NCI-H82 treated with DMSO at 0.1 percent for 48 hours (cell line): ENCODE measurements at regions not wholly inside any gene's neighbourhood (a gene's known extent, or its start where the extent isn't known, plus 50 kb on each side); places are given as distances from the start of the nearest gene placed in this dataset.

Source experiments
- DNase-seq: peaks from one replicate; lab custom pipeline; 2025; ENCODE audit not compliant: unreplicated experiment; lab: John Stamatoyannopoulos, UW

DNA sequence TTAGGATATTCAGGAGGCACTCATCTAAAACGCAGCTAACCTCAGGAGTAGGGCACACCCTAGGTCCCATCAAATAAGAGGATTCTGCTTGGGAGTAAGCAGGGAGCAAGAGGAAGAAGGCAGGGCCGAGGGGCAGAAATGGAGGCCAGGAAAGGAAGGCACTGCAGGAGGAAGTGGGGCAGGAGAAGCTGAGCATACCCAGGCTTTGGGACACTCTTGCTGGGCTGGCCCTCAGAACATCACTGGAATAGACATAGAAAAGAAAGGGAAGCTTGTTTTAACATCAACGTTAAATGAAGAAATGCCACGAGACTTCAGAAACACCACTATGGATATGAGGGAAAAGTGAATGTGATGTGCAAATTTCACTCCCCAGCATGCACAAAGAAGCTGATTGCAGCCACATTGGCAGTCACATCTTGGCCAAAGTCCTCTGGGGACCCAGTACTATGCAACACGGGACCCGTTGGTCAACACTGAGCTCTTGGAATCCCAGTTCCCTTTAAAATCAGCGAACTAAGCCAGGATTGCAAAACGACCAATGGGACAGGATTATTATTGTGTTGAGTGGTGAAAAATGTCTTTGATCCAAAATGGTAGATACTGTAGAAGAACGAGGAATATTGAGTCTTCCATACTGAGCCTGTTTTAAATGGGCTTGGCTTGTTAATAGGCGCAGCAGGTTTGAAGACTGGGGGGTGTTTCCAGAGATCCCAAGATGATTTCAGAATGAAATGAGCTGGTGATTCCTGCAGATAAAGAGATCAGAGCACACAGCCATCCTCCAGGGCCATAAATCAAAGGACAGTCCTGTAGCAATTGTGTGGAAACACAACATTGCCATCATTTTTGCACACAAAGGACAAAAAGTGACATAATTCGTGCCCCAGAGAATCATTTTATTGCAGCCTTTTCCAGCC, 152.4 kb downstream of the TOMM20 start:
- no peak for DNase-seq

DNA sequence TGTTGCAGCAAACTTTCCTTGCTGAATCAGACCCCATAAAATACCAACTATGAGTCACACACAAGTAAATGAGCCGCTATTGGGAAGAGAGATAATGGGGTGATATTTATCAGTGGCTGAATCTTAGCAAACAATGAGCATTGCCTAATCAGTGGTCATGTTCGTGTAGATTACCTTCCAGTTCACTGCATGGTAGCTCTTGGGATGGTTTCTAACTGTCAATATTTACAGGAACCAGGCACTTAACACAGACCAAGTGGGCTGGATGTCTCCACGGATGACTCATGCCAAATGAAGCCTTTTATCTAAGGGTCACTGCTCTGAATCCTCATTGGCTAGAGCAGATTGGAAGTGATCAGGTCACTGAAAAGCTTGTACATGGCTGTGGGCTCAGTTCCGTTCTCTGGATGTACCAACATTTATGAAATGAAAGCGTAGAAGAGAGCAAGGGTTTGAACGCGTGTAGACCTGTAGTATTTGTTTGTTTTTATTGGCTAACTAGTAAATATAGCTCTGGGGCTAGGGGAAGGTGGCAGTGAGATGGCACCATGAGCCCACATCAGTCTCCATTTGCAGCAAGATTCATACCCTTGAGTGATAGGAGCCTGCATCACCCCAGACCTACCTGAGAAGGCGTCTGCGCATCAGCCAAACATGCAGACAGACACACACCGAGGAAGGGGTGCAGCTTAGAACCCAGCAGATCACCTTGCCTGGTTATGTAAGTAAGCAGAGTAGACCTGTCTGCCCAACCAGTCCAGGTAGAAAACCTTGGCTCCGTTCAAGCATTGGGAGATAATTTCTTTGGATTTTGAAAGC, 153.3 kb downstream of the TOMM20 start:
- DNase-seq: no peak

DNA sequence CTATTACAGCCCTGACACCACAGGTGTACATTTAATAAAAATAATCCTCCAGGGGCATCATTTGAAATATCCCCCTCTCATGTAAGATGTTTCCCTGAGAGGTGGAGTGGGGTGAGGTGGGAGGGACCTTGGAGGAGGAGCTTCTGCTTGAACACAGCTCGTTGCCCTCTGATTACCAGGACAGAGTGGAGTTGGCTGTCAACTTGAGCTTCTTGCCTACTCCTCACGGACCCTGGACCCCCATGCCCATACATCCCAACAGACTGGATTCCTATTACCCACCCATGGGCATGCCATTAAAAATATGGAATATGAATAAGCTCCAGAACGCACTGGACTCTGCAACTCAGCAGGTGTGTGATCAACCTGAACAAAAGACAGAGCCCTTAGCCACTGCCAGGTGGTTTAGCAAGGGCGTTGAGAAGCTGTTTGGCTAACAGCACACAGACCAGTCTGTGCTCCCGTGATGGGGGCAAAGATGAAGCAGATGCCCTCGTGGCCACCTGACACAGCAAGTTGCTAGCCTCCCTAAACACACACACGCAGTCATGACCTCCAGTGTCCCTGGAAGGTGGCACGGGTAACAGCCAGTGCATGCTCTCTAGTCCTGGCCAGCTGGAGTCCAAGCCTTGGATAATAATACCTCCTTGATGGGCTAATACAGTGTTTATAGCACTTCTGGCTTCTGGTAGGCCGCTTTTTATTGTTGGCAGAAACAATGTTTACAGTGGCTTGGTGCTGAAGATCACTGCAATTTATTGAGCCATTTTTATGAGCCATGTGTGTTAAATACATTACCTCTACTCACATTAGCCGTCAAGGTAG, 155.0 kb downstream of the TOMM20 start:
- DNase-seq: no peak

DNA sequence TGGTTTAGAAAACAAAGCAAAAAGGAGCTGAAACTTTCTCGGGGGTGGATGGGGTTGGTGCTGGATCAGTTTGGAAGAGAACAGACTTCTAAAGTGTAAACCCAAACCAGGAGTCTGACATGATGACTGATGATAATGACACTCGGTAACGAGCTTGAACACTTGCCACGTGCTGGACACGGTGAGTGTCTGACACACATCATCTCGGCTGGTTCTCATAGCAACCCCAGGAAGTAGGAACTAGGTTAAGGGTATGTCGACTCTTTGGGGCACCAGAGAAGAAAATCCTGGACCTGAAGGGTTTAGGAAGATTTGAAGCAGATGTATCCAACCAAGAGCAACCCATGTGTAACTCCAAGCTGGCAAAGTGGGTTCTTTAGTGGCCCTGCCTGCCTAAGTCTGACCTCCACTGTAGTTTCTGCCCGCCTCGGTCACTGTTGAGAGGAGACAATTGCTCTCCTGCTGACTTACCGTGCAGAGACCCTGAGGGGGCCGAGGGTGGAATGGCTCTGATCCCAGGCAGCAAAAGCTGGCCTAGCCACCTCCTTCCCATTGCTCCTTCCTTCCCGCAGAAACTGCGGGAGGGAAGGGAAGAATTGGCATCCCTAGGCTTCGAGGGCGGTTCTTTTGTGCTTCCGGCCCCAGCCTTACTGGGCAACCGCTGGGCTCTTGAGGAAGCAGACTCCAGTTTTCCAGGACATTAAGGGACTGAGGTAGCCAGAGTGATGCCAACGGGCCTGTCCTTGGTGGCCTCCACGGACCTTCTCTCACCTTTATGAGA, 156.0 kb downstream of the TOMM20 start:
- DNase-seq: no peak

DNA sequence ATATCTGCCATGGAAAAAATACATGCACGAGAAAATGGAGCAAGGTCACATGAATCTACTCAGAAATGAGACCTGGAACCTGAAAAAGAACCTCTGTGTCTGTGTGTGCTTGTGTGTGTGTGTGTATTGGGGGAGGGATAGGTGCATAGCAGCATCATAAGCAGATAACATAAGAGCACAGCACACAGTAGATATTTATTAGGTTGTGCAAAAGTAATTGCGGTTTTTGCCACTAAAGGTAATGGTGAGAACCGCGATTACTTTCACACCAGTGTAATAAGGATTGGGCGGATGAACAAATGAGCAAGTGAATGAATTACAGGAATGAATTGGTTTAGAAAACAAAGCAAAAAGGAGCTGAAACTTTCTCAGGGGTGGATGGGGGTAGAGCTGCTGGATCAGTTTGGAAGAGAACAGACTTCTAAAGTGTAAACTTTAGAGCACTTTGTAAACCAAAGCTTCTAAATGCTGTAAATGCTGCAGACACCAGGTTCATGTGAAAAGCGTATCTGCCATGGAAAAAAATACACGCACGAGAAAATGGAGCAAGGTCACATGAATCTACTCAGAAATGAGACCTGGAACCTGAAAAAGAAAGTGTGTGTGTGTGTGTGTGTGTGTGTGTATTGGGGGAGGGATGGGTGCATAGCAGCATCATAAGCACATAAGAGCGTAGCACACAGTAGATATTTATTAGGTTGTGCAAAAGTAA, 156.9 kb downstream of the TOMM20 start:
- DNase-seq: no peak

DNA sequence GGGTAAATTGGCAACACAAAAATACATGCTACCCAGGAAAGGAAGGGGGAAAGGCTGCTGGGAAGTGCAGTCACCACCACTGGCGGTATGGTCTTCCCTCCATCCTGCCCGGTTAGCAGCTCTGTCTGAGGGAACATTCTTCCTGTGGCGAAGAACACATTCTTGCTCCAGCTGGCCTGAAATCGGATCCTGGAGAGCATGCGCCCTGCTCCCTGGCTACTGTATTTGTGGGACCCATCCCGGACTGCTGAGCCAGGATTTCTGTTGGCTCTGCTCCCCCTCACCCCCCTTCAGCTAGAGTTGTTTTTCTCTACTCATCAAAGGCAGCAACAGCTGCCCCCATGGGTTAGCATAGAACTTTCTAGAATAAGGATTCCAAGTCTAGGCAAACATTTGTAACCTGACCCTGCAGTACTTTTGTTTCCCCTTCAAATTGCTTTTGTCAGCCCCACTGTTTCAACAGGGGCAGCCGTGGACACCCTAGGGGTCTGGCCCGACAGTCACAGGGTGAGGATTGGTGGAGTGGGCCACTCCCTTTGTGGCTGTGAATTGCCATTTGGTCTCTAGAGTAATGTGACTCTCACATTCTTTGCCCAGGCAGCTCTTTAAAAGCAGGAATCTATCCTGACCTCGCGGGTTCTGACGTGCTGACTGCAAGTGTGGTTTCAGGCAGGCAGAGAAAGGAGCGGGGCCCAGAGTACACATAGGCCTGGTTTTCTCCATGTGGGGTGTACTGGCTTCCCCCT, 157.7 kb downstream of the TOMM20 start:
- no peak for DNase-seq

DNA sequence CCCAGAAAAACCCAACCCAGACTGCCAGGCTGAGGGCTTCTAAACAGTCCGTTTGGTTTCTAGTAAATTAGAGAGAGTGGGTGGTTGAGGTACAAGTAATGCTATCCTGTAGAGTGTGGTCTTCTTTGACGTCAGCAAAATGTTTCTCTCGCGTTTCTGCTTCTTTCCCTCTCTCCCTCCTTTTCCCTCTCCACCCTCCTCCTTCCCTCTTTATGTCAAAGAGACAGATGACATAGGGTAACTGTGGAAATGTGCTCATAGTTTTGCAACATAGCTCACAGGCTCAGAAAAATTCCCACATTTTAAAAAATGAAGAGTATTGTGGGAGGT, 158.3 kb downstream of the TOMM20 start:
- DNase-seq: no peak

DNA sequence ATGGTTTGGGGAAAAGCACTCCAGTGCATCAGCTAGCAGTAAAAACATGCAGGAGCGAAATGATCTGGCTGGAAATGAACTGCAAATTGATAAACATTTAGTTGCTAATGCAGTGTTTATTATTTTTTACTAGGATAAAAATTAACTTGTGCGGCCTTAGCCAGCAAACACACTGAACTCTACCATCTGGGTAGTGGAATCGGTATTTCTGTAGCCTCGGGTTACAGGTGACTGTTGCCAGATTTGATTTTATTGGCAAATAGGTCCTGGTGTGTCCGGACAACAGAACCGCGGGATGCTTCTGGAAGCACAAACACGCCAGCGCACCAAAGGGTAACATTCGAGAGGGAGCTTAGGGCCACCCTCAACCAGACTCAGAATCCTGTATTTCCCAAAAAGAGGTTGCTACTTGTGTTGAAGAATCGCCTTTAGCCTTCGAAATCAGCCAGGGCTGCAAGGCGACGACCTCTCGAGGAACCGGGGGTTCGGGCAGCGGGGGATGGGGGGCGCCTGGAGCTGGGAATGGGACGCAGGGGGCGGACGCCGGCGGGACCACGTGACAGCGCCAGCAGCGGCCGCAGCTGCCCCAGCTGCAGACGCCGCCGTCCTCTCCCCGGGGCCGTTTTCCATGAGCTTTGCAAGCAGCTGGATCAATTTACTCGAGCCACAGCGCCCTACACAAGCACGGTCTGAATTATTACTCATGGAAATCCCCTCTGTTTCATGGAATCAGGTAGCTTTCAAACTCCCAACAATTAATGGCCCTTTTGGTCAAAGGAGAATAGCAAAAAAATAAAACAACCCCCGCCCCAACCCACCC, 158.8 kb downstream of the TOMM20 start:
- no peak for DNase-seq

DNA sequence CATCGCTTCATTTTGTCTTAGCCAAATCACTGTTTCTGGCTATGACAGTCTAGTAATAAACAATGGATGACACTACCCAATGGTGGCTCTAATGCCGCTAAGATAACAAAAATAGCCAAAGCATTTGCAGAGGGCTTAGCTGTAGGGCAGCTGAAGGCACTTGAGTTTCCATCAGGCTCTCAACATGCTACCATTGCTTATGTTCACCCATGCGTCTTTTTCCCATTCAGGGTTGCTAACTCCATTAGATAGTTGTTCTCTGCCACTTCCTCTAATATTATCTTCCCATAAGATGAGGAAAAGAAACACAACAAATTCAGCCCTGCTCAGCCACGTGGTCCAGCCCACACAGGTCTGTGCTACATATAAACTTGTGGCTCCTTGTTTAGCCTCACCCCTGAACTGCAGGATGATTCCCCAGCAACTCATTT, 159.6 kb downstream of the TOMM20 start:
- DNase-seq: no peak

DNA sequence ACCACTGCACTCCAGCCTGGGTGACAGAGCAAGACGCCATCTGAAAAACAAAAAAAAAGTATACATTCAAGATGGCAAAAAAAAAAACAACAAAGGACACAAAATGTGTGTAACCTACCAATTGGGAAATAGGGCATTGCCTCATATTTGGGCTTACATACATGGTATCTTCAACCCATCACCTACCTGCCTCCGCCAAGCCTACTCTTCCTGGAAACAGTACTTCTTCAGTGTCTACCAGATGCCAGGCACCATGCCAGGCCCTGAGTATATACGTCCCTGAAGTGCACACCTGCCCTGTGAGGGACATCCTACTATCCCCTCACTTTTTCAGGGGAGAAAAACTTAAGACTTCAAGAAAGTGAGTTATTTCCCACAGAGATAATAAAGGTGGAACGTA, 160.2 kb downstream of the TOMM20 start:
- no peak for DNase-seq

DNA sequence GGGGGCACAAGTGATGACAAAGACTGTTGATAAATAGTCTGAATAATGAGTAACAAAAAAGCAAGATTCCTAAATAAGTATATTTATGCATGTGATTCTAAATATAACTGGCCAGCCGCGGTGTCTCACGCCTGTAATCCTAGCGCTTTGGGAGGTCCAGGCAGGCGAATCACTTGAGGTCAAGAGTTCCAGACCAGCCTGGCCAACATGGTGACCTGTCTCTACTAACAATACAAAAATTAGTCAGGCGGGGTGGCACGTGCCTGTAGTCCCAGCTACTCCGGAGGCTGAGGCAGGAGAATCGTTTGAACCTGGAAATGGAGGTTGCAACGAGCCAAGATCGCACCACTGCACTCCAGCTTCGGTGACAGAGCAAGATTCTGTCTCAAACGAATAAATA, 161.5 kb downstream of the TOMM20 start:
- DNase-seq: no peak

DNA sequence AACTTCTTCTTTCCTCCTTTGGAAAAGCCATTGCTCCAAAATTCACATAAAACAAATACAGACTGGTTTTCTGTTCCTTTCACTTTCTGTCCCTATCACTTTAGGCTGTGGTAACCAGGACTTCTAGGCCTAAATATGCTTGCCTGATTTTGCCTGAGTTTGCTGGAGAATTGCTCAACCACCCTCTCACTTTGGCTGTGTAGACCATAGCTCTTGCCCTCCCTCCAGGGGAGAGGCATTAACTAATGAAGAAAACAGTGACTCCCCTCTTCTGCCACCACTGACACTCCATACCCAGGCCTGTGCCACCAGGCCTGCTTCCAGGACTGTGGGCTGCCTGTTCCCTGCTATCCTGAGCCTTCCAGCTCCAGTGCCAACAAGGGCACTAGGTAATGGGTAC, 163.5 kb downstream of the TOMM20 start:
- DNase-seq: no peak

DNA sequence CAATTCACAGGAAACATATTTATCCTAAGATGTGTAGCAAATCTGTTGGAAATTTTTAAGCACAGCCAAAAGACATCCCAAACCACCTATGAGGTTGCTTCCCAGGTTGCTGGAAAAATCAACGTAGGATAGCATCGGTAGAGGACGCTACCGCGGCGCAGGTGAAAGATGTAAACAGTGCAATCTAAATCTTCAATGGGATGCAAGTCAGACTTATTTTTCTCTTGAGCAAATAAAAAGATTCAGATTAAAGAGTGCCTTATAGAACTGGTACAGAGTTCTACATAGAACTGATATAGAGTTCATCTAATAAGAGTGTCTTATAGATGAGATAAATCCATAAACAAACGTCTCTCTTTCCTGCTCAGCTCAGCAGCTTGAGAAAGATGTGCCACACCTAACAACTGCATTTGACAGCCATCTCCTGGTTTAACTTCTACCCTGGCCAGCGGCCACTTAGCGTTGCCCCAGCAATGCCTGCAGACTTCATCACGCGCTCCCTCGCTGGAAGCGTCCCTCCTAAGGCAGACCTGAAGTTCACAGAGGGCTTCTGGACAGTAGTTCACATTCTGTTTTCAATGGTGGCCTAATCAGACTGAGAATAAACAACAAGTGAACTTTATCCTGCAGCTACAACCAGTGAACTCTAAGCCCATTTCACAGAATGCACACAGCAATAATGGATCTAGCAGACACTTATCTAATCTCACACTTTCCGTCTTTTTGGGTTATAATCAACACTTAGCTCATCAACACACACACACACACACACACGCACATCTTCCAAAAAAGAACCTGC, 164.5 kb downstream of the TOMM20 start:
- no peak for DNase-seq

DNA sequence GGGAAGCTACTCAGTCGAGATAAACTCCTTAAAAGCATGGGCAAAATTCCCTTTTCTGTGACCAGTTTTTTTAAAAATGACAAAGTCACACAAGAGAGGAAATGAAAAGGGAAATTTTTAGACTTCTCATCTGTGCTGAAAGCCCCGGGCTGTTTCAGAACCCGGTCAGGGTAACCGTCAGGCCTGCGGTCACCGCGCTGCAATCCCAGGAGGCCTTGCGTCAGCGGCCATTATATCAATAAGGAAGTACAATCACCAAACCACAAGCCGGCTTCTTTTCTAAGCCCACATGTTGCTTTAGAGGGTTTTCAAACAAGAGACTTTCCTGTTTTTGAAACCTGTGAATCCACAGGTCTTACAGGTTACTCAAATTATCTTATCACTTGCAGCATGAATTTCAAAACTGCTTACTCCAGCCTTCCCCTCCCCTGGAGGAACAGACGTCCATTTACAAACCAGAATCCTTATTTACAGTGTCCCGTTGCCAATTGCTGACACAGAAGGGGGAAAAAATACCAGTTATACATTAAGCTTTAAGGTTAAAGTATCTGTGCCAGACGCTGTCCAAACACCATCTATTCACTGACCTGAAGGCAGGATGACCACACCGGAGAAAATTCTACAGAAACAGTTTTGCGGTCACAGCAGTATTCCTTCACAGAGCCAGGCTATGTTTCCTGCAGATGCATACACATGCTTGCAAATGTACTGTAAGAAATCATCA, 165.3 kb downstream of the TOMM20 start:
- DNase-seq: no peak

DNA sequence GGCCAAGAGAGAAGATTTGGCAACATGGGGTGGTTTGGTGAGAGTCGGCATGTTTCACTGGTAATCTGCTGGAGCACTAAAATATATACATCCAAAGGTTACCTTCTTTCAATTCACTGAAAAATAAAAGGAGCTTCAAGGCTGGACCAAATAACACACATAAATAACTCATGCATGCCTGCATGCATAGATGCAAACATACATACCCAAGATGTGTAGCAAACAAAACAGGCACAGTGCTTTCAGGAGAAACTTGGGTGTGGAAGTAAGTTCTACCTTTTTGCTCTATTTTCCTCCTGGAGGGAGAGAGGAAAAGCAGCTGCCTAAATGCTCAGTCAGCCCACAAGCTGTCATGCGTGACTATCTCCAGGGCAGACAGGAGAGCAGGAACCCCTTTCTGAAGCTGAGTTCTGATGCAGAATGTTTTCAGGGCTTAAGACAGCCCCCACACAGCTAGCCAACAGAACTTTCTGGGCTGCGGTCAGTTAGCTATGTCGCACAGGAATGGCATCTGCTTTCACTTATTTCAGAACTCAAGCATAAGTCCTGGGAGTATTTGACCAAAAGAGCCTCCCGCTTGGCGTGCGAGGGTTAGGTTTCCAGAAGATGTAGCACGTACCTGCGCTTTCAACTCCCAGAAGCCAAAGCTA, 166.2 kb downstream of the TOMM20 start:
- no peak for DNase-seq
